A673 (cell line): ENCODE measurements at regions not wholly inside any gene's neighbourhood (a gene's known extent, or its start where the extent isn't known, plus 50 kb on each side); places are given as distances from the start of the nearest gene placed in this dataset.
A peak's percentile ranks its signal among the peaks of the same experiment; 100 is the strongest.

Experiments
- BruUV-seq: library from RNA; stranded (reverse); fragments of 400-500 nt; replicated peaks from 2 replicates; lab custom pipeline; 2021; lab: Mats Ljungman, UMichigan
- CTCF ChIA-PET: fragments of 300-600 bp; sonication (Branson Sonifier 250); formaldehyde crosslinking; loops from one replicate; lab custom pipeline; 2022; ENCODE audit warnings: antibody characterized with exemption; lab: Charles Lee
- POLR2A ChIA-PET: fragments of 300-600 bp; sonication (Branson Sonifier 250); formaldehyde crosslinking; loops from one replicate; lab custom pipeline; 2022; ENCODE audit warnings: antibody characterized with exemption; ENCODE audit not compliant: low non-redundant PET; lab: Charles Lee
- DNase-seq: peaks from one replicate; pipeline ENCODE4 v3.0.0-alpha.2; 2015; ENCODE audit warnings: low spot score
- H3K27ac ChIP-seq: fragments of 200-600 bp; sonication (generic); 2 replicates; pipeline ENCODE4 v1.5.1; 2016; ENCODE audit warnings: mixed run types, low read depth, mild to moderate bottlenecking, mixed read lengths, antibody characterized with exemption, low read length; ENCODE audit not compliant: poor library complexity, severe bottlenecking
- H3K27me3 ChIP-seq: fragments of 200-600 bp; sonication (generic); replicated peaks from 2 replicates; pipeline ENCODE4 v1.6.1; 2017; ENCODE audit warnings: mixed run types, low read depth, mild to moderate bottlenecking, mixed read lengths, antibody characterized with exemption, low read length; ENCODE audit not compliant: insufficient read depth, poor library complexity
- H3K36me3 ChIP-seq: fragments of 200-600 bp; sonication (generic); 2 replicates; pipeline ENCODE4 v1.6.1; 2016; ENCODE audit warnings: mixed run types, mild to moderate bottlenecking, mixed read lengths, antibody characterized with exemption, low read length; ENCODE audit not compliant: insufficient read depth, poor library complexity, severe bottlenecking
- H3K4me1 ChIP-seq: fragments of 200-600 bp; sonication (generic); 2 replicates; pipeline ENCODE4 v1.6.1; 2017; ENCODE audit warnings: mixed run types, mild to moderate bottlenecking, mixed read lengths, antibody characterized with exemption, low read length; ENCODE audit not compliant: insufficient read depth, poor library complexity, severe bottlenecking
- H3K4me3 ChIP-seq: fragments of 200-600 bp; sonication (generic); 2 replicates; pipeline ENCODE4 v1.5.1; 2016; ENCODE audit warnings: low read depth, mixed run types, mild to moderate bottlenecking, mixed read lengths, low read length; ENCODE audit not compliant: poor library complexity, severe bottlenecking
- H3K9me3 ChIP-seq: fragments of 200-600 bp; sonication (generic); 2 replicates; pipeline ENCODE4 v1.6.1; 2016; ENCODE audit warnings: mixed run types, low read depth, mild to moderate bottlenecking, mixed read lengths, antibody characterized with exemption, low read length; ENCODE audit not compliant: poor library complexity, severe bottlenecking
- CTCF ChIP-seq: fragments of 300-800, 200-600 bp; sonication (generic); conservative IDR thresholded peaks from 2 replicates; pipeline ENCODE4 v1.5.1; 2017; ENCODE audit warnings: low read depth, mild to moderate bottlenecking, antibody characterized with exemption, low read length, moderate library complexity, mixed read lengths
- EZH2 ChIP-seq: fragments of 200-600 bp; sonication (generic); IDR thresholded peaks from 2 replicates; pipeline ENCODE4 v1.6.1; 2017; ENCODE audit warnings: borderline replicate concordance, low read depth, mild to moderate bottlenecking, mixed read lengths, antibody characterized with exemption, low read length; ENCODE audit not compliant: poor library complexity, severe bottlenecking
- intact Hi-C: fragments of 100-400 bp; cut with micrococcal nuclease; formaldehyde crosslinking; loops from one replicate; pipeline ENCODE4 v1.10.0; 2022; ENCODE audit not compliant: unreplicated experiment

- no peak overlapping the region for H3K4me3 ChIP-seq
- peak; percentile 55 for DNase-seq
- ChIA-PET CTCF (no interaction called here), POLR2A (no interaction called here)
- no peaks in the 10 kb centered on the region for H3K4me1 ChIP-seq
- TF ChIP-seq EZH2, result no peak
- TF ChIP-seq CTCF, result no peak
- peaks cover 12% of the 10 kb centered on the region for H3K9me3 ChIP-seq
- BruUV-seq, result no TSS peak
- intact Hi-C loops, result no loop called here
- H3K36me3 ChIP-seq, result no peaks in the 10 kb centered on the region
- no peak overlapping the region for H3K27ac ChIP-seq
- H3K27me3 ChIP-seq, result no peaks in the 10 kb centered on the region
Measured at GRCh38 chrX:5733501-5733900, 495.2 kb downstream of the NLGN4X start.

GRCh38 chrX:5730556-5730955, 498.1 kb downstream of the NLGN4X start:
- Histone ChIP-seq H3K36me3 (no peaks in the 10 kb centered on the region), H3K27ac (no peak overlapping the region), H3K27me3 (no peaks in the 10 kb centered on the region), H3K4me1 (peaks cover 23% of the 10 kb centered on the region), H3K4me3 (no peak overlapping the region), H3K9me3 (peaks cover 12% of the 10 kb centered on the region)
- intact Hi-C loops, result no loop called here
- POLR2A ChIA-PET, result no interaction called here
- peak; percentile 49 for DNase-seq
- TF ChIP-seq EZH2, result no peak
- TF ChIP-seq CTCF, result no peak
- BruUV-seq, result no TSS peak
- CTCF ChIA-PET, result no interaction called here

- intact Hi-C loops, result no loop called here
- POLR2A ChIA-PET, result no interaction called here
- no TSS peak for BruUV-seq
- H3K27ac ChIP-seq, result peak overlapping the region; percentile 52
- peak; percentile 77 for DNase-seq
- no peaks in the 10 kb centered on the region for H3K36me3 ChIP-seq
- H3K9me3 ChIP-seq, result no peaks in the 10 kb centered on the region
- no peak overlapping the region for H3K4me3 ChIP-seq
- H3K4me1 ChIP-seq, result peaks cover 23% of the 10 kb centered on the region
- no peaks in the 10 kb centered on the region for H3K27me3 ChIP-seq
- CTCF ChIA-PET, result no interaction called here
- TF ChIP-seq CTCF (no peak), EZH2 (no peak)
Measured at GRCh38 chrX:5726224-5726623, 502.4 kb downstream of the NLGN4X start.
